ENCODE measurements at regions not wholly inside any gene's neighbourhood (a gene's known extent, or its start where the extent isn't known, plus 50 kb on each side); places are given as distances from the start of the nearest gene placed in this dataset.

- ATAC-seq: no peak
Observed at GRCh38 chr1:208803011-208803811, 559.0 kb upstream of the PLXNA2 start.

- peak; percentile 93 for ATAC-seq
Observed at GRCh38 chr1:208807446-208808127, 563.4 kb upstream of the PLXNA2 start.

- peak; percentile 85 for ATAC-seq
Observed at GRCh38 chr1:208808301-208808700, 564.1 kb upstream of the PLXNA2 start.

GRCh38 chr1:208809876-208810275 is 565.7 kb upstream of the PLXNA2 start:
- ATAC-seq: no peak

GRCh38 chr1:208818770-208819445 is 574.7 kb upstream of the PLXNA2 start:
- ATAC-seq: no peak

- no peak for ATAC-seq
Observed at GRCh38 chr1:208820580-208821212, 576.5 kb upstream of the PLXNA2 start.

GRCh38 chr1:208821939-208822338 is 577.8 kb upstream of the PLXNA2 start:
- ATAC-seq: no peak

- no peak for ATAC-seq
Observed at GRCh38 chr1:208825300-208825699, 581.1 kb upstream of the PLXNA2 start.

GRCh38 chr1:208829595-208829994 is 585.4 kb upstream of the PLXNA2 start:
- ATAC-seq: no peak

GRCh38 chr1:208834381-208835096 is 590.4 kb upstream of the PLXNA2 start:
- no peak for ATAC-seq

GRCh38 chr1:208835097-208835463 is 590.9 kb upstream of the PLXNA2 start:
- ATAC-seq: no peak

- no peak for ATAC-seq
Observed at GRCh38 chr1:208835781-208836180, 591.6 kb upstream of the PLXNA2 start.

GRCh38 chr1:208837242-208837641 is 593.1 kb upstream of the PLXNA2 start:
- no peak for ATAC-seq

- no peak for ATAC-seq
Observed at GRCh38 chr1:208841436-208841835, 597.3 kb upstream of the PLXNA2 start.

GRCh38 chr1:208842451-208842850 is 598.3 kb upstream of the PLXNA2 start:
- ATAC-seq: no peak

GRCh38 chr1:208844158-208844557 is 600.0 kb upstream of the PLXNA2 start:
- ATAC-seq: peak; percentile 73

- no peak for ATAC-seq
Observed at GRCh38 chr1:208848854-208849253, 604.7 kb upstream of the PLXNA2 start.

- ATAC-seq: no peak
Observed at GRCh38 chr1:208850442-208850841, 606.3 kb upstream of the PLXNA2 start.

GRCh38 chr1:208851366-208851765 is 607.2 kb upstream of the PLXNA2 start:
- no peak for ATAC-seq

GRCh38 chr1:208852911-208853310 is 608.7 kb upstream of the PLXNA2 start:
- ATAC-seq: no peak

- ATAC-seq: no peak
Observed at GRCh38 chr1:208855403-208855802, 611.2 kb upstream of the PLXNA2 start.

- no peak for ATAC-seq
Observed at GRCh38 chr1:208857465-208857864, 613.3 kb upstream of the PLXNA2 start.

- no peak for ATAC-seq
Observed at GRCh38 chr1:208858738-208859137, 614.6 kb upstream of the PLXNA2 start.

Data from esophagus mucosa (tissue), 1 donor.